GM18507 (cell line): ENCODE measurements at regions not wholly inside any gene's neighbourhood (a gene's known extent, or its start where the extent isn't known, plus 50 kb on each side); places are given as distances from the start of the nearest gene placed in this dataset.
"Not testable (repeated sequence)": the region's sequence is repeated elsewhere in the genome, so short reads cannot be mapped to it uniquely, and the experiment has no call there.

ENCODE experiments used
- DNase-seq: peaks from one replicate; pipeline ENCODE4 v3.0.0; 2011; ENCODE audit warnings: low read depth; ENCODE audit not compliant: insufficient read length; ENCODE audit errors: extremely low spot score
- FAIRE-seq: peaks from 2 replicates; lab custom pipeline; 2011; peaks lifted over from hg19 to GRCh38; lab: Jason Lieb, UNC

DNA sequence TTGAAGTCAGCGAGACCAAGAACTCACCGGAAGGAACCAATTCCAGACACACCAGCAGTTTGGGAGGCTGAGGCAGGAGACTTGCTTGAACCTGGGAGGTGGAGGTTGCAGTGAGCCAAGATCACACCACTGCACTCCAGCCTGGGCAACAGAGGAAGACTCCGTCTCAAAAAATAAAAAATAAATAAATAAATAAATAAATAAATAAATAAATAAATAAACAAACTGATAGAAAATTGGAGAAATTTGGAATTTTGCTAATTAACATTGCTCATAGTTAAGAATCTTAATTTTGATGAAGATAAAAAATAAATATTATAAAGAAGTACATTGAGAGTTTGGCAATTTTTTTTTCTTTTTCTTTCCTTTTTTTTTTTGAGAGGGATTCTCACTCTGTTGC is 1216.2 kb downstream of the TECRL start:
- FAIRE-seq, DNase-seq: not testable (repeated sequence)

DNA sequence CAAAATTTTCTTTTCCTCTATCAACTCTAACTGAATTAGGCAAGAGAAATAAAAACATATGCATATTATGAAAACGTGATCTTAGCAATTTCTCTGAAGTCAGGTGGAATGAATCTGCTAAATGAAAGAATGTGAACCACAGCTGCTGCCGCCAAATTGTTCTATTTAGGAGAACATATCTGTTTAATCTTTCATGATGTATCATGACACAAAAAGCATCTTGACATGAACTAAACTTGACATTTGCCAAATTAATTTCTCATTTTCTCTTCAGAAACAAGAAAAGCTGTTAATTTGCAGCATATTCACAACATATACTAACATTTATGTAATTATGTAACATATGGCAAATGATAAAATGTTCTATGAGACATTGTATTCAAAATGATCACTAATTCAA is 1237.9 kb downstream of the TECRL start:
- DNase-seq (no peak), FAIRE-seq (no peak)

DNA sequence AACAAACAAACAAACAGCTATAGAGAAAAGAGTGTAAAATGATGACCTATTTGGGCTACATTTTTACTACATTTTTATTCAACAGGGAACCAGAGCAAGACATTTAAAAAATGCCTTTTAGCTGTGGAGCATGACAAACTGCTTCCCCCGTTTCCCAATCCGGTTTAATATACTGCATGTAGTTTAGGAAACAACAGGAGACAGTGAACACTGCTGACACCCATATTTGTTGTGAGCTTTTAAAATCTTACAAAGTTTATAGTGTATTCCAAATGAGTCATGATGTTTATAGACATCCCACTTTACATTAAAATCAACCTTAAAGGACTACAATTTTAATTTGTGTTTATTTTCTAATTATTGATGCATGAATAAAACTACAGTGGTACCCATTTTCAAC is 1238.3 kb downstream of the TECRL start:
- FAIRE-seq = no peak

DNA sequence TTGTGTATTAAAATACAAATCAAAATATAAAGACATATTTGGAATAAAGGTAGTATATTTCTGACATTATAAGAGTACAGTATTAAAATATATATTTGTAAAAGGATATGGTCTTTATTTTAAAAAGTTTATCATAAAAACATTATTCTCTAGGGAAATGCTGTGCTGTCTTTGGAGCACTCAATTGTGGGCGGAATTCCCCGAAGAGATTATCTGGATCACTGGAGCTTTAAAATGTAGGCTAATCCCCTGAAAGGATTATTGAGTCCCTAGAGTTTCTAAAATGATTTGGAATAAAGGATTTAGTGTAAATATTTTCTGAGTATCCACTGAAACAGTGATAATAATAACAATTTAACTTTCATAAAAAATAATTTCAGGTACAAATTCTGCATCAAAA is 1239.4 kb downstream of the TECRL start:
- no peak for FAIRE-seq

More for the DNA sequence above, 1238.3 kb downstream of the TECRL start:
- no peak for DNase-seq

DNA sequence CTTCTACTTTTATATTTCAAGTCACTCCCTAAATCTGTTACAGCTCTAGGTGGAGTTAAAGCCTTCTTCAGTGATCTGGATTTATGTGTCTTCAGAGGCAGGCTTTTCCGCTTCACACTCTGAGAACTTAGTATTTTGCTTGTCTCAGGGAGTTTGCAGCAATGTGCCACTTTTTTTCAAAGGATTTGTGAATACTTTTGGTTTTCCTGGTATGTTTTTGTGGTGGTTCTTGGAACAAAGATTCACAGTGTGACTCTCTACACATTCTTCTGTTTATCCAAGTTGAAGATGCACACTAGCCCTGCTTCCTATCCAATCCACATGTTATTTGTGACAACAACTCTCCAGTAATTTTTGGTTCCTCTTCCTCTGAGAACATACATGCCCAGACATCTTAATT is 1253.7 kb downstream of the TECRL start:
- no peak for DNase-seq
- FAIRE-seq = no peak

More for the DNA sequence above, 1239.4 kb downstream of the TECRL start:
- DNase-seq = no peak

DNA sequence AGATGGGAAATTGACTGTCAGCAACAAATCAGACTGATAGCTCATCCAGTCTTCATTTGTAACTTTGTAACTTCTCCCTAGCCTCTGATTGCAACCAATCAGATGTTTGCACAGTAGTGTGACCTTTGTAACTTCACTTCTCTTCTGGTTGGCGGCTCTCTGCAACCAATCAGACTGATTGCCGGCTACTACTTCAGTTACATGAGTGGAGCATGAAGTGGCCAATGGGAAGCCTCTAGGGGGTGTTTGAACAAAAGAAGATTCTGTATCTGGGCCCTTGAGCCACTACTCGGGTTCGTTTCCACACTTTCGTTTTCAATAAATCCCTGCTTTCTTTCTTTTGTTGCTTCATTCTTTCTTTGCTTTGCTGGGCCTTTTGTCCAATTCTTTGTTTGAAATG is 1285.8 kb downstream of the TECRL start:
- FAIRE-seq = no peak
- DNase-seq = no peak

DNA sequence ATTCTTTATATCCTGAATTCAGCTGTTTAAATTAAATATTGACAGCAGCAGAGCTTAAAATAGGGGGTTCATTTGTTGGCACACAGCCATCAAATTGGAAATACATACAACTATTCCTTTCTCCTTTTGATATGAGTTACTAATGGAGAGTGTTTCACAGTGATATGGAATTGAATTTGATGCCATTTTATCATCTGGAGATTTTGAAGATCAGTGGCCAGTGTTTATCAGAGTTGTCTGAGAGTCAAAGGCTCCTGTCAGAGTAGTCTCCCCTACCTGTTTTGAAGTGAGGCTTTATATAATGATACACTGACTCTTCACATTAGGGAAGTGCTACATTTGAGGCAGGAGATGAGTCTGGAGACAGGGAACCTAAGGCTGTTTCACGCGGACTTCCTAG is 1286.3 kb downstream of the TECRL start:
- DNase-seq (no peak), FAIRE-seq (no peak)

DNA sequence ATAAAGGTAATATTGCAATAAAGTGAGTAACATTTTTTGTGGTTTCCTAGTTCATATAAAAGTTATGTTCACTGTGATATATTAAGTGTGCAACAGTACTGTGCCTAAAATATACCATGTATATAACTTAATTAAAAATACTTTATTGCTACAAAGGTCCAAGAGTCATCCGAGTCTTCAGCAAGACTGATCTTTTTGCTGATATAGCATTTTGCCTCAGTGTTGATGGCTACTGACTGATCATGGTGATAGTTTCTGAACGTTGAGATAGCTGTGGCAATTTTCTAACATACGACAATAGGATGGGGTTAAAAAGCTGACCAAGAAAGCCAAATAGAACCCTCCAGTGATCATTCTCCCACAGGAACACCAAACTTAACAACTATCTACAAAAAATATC is 1302.7 kb downstream of the TECRL start:
- no peak for FAIRE-seq
- DNase-seq = no peak

DNA sequence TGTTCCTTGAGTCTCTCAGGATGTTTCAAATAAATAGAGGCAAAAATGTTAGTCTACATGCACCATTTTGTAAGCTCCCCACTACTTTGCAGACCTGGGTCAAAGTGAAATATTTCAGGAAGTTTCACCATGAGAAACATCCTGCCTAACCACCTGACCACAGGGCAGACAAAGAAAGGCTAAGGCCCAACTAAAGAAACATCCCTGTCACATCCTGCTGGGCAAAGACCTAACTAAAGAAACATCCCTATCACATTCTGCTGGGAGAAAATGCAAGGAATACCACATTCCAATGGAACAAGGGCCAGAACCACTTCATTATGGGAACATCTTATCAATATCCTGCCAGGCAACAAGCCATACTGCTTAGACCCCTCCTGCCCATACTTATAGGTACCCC is 1303.4 kb downstream of the TECRL start:
- no peak for FAIRE-seq
- DNase-seq = no peak

DNA sequence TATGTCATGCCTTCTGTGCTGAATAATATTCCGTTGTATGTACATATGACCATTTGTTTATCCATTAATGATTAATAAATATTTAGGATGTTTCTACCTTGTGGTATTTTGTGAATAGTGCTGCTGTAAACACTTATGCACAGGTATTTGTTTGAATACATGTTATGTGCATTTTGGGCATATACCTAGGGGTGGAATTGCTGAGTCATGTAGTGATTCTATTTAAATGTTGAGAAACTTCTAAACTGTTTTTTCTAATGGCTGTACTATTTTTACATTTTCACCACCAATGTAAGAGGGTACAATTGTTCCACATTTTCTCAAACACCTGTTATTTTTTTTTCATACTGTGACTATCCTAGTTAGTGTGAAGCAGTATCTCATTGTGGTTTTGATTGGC is 1318.6 kb downstream of the TECRL start:
- FAIRE-seq (no peak), DNase-seq (no peak)

DNA sequence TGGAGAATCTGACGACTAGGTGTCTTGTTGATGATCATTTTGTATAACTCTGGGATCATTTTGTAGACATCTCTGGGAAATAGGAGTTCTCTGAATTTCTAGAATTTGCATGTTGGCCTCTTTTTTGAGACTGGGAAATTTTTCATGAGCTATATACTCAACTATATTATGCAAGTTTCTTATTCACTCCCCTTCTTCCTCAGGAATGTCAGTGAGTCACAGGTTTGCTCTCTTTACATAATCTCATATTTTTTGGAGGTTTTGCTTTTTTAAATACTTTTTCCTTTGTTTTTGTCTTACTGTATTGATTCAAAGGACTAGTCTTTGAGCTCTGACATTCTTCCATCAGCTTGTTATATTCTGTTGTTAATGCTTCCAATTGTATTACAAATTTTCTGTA is 1324.2 kb downstream of the TECRL start:
- no peak for FAIRE-seq
- DNase-seq = no peak

DNA sequence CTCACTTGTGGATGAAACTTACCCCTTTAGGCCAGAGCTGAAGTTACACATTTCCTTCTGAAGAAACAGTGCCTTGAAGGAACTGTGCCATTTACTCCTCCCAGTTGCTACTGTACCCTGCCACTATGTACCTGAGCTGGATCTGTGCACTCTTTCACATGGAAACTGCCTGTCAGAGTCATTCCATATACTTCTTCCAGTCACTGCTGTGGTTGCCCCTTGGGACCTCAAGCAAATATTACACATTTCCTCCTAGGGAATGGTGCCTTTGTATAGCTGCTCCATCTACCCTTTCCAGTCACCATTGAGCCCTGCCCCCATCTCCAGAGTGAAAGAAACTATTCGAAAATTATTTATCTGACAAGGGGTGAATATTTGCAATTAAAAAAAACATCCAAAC is 1328.3 kb downstream of the TECRL start:
- FAIRE-seq (no peak), DNase-seq (no peak)

DNA sequence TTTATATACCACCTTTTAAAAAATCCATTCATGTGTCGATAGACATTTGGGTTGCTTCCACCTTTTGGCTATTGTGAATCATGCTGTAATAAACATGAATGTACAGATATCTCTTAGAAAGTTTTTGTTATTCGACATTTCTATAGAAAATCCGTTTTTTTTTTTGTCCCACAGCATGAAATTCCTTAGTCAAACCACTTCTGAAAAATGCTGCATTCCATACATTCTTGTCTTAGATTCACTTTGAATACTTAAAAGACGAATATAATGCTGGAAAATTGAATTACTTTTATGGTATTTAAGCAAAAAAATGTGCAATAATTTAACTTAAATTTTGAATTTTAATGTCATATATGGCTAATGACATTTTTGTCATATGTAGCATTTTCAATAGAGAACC is 1345.5 kb downstream of the TECRL start:
- no peak for DNase-seq
- no peak for FAIRE-seq

DNA sequence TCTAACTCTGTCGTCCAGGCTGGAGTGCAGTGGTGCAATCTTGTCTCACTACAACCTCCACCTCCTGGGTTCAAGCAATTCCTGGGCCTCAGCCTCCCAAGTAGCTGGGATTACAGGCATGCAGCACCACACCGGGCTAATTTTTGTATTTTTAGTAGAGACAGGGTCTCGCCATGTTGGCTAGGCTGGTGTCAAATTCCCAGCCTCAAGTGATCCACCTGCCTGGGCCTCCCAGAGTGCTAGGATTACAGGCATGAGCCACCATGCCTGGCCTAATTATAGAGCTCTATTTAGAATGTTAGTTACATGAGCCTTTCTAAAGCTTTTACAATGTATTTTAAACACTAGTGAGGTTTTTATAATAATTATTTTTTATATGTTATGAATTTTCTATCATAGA is 1346.4 kb downstream of the TECRL start:
- DNase-seq, FAIRE-seq: not testable (repeated sequence)

DNA sequence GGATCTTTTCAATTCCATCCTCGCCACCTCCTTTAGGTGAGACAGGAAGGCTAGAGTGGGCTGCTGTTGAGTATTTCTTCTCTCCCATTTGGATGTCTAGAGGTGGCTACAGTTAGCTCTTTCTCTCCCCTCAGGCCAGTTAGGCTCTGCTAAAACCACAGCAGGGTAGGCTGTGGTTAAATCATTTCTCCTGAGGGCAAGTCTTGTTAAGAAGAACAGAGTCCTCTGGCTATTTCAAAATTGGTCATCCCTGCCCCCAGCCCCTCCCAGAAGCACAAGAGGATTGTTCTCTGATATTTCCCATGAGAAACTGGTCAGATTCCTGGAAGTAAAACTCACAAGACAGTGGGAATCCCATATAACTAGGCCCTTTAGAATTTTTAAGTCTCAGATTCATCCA is 1359.5 kb downstream of the TECRL start:
- DNase-seq (no peak), FAIRE-seq (no peak)

DNA sequence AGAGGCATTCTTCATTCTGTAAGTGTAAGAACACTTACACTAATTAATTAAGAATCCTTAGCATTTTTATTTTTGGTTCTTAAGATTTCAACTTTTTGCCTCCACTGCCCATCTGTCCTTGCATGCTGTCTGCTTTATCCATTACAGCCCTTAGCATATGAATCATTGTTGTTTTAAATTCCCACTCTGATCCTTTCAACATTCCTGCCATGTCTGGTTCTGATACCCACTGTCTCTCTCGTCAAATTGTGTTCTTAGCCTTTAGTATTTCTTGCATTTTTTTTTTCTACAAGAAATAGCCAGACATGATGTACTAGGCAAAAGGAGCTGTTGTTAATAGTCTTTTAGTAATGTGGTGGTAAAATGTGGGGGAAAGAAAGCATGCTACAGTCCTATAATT is 1360.0 kb downstream of the TECRL start:
- DNase-seq (no peak), FAIRE-seq (no peak)

DNA sequence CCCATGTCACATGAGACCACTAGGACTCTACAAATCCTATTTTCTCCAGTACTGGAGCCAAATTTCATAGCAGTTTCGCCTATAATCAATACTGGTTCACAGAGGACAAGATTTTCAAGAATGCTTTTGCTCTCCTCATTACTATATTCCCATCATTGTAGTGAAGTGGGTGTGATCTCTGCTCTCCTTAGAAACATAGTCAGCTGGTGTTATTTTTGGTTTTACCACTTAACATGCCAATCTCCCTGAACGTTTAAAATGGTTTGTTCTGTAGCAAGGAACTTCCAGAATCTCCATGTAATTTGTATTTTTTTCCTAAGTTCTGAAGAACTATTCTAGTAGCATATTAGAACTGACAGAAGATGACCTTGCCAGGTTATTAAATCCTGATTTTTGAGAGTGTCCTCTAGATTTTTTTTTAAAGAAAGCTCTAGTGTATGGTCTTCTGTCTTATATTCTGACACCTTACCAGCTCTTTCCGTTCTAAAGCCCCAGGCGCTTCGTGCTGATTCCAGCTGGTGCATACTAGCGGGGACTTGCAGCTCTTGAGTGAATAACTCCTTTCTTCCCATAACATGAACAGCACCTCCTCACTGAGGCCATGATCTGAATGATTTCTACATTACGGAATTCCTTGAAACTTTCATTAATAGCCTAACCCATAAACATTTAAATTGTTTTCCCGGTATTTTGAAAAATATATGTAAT is 1372.9 kb downstream of the TECRL start:
- no peak for FAIRE-seq
- DNase-seq = no peak

DNA sequence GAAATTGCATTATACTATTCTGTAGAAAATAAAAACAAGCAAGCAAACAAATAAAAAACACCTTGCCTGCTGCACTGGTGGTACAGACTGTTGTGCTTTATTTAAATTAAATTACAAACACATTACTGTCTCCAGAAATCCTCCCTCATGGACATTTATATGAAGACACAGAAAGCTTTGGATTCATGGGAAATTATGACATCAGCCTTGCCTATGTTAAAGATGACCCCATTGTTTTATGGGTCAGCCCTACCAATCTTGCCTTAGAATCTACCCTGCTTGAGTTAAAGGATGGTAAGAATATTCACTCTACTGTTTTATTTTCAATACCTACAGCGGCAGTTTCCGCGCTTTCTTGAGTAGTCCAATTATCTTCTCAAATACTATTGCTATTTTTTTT is 1379.9 kb downstream of the TECRL start:
- DNase-seq = no peak
- no peak for FAIRE-seq

DNA sequence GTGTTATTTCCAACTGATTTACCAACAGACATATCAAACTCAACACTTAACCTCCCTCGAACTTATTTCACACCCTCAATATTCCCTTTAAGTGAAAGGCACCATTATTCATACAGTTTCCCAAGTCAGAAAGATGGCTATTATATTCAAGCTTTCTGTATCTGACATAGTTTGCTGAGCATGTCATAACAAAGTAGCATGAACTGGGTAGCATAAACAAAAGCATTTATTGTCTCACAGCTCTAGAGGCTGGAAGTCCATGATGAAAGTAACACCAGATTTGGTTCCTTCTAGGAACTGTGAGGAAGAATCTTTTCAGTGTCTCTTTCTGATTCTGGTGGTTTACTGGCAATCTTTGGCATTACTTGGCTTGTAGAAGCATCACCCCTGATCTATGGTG is 1388.6 kb downstream of the TECRL start:
- no peak for FAIRE-seq

DNA sequence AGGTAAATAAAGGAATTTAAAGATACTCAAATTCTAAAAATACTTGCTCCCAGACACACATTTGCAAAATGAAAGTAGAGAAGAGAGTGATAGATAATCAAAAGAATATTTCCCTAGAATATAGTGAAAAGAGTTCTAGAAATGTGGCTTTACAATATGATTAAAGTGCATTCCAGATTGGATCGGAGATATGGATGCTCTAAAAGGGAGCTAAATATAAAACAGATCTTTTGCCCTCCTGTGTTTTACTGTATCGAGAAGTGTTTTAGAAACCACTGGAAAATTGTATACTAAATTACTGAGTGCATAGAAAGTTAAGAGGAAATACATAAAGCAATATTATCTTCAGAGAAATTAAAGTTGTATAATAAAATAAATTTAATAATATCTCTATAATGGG is 1392.0 kb downstream of the TECRL start:
- DNase-seq (no peak), FAIRE-seq (no peak)

More for the DNA sequence above, 1388.6 kb downstream of the TECRL start:
- DNase-seq = no peak

DNA sequence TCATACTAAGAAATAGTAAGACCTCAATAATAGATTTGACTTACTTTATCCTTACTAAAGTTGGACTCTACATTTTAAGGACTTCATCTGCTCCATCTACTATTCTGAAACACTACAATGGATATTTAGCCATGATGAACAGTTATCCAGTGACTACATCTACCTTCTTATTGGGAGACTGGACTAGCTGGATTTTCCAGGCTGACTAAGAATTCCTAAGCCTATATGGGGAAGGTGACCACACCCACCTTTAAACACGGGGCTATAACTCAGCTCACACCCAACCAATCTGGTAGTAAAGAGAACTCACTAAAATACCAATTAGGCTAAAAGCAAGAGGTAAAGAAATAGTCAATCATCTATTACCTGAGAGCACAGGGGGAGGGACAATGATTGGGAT is 1438.4 kb downstream of the TECRL start:
- no peak for FAIRE-seq
- DNase-seq = no peak

DNA sequence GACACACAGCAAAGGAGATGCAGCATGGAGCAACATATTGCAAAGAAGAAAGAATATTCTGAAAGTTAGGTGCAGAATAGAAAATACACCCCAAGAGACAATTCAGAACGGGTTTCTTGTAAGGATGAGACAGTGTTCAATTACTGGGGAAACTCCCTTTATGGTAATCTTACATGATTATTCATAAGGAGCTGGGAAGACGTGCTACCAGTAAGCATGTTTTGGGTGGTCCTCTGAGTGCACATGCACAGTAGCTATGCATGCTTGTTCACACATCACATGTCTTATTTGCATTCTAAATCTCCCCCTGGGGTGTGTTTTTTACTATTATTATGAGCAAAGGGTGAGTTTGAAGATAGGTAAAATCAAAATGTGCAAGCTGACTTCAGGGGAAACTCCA is 1448.8 kb downstream of the TECRL start:
- no peak for FAIRE-seq

More for the DNA sequence above, 1448.8 kb downstream of the TECRL start:
- DNase-seq = no peak
